Endothelial cell of umbilical vein (primary cell): ENCODE measurements at regions not wholly inside any gene's neighbourhood (a gene's known extent, or its start where the extent isn't known, plus 50 kb on each side); places are given as distances from the start of the nearest gene placed in this dataset.

Experiments used
- BruUV-seq: library from RNA; stranded (reverse); fragments of 400-500 nt; replicated peaks from 2 replicates; lab custom pipeline; 2021; lab: Mats Ljungman, UMichigan
- CTCF ChIA-PET: fragments of 300-600, 350-600 bp; sonication (Branson Sonifier 250); formaldehyde crosslinking; loops from one replicate; lab custom pipeline; 2021; ENCODE audit warnings: antibody characterized with exemption, inconsistent platforms; lab: Charles Lee
- POLR2A ChIA-PET: fragments of 300-600, 350-600 bp; sonication (Branson Sonifier 250); formaldehyde crosslinking; loops from one replicate; lab custom pipeline; 2021; ENCODE audit warnings: antibody characterized with exemption, inconsistent platforms; lab: Charles Lee
- DNase-seq: peaks from one replicate; pipeline ENCODE4 v3.0.0-alpha.2; 2011; ENCODE audit warnings: low read depth, low spot score
- FAIRE-seq: peaks from 2 replicates; lab custom pipeline; 2011; peaks lifted over from hg19 to GRCh38; lab: Jason Lieb, UNC
- H2AFZ ChIP-seq: 2 replicates; pipeline ENCODE4 v1.6.0; 2012; ENCODE audit warnings: low read depth, low read length, control low read depth, inconsistent platforms
- H3K27ac ChIP-seq: 2 replicates; pipeline ENCODE4 v1.5.1; 2011; ENCODE audit warnings: low read depth, mild to moderate bottlenecking, control low read depth, low read length, moderate library complexity; ENCODE audit not compliant: insufficient read depth
- H3K27me3 ChIP-seq, 2 experiments: 2 replicates each; pipeline versions ENCODE4 v1.6.0 to v1.6.1; 2011; ENCODE audit warnings: low read length in 2 of 2, mixed read lengths in 1 of 2; ENCODE audit not compliant: control insufficient read depth in 2 of 2, insufficient read depth in 2 of 2
- H3K36me3 ChIP-seq, 2 experiments: 2 replicates in 1 of 2; 3 replicates in 1 of 2; pipeline ENCODE4 v1.5.1; 2011; ENCODE audit warnings: low read length in 2 of 2, mild to moderate bottlenecking in 1 of 2, moderate library complexity in 1 of 2; ENCODE audit not compliant: control insufficient read depth in 2 of 2, insufficient read depth in 2 of 2; ENCODE audit errors: extremely low read depth in 1 of 2
- H3K4me1 ChIP-seq: 3 replicates; pipeline ENCODE4 v1.5.1; 2011; ENCODE audit warnings: mild to moderate bottlenecking, low read length; ENCODE audit not compliant: control insufficient read depth, insufficient read depth; ENCODE audit errors: extremely low read depth
- H3K4me2 ChIP-seq: 2 replicates; pipeline ENCODE4 v1.6.1; 2011; ENCODE audit warnings: low read length, control low read depth, mixed read lengths; ENCODE audit not compliant: insufficient read depth
- H3K4me3 ChIP-seq, 3 experiments: fragments of 200-600 bp in 1 of 3; sonication (generic), shearing (Covaris generic) in 1 of 3; replicated peaks in 1 of 3; 2 replicates each; pipeline ENCODE4 v1.5.1; 2011 to 2016; ENCODE audit warnings: control low read depth in 3 of 3, low read length in 3 of 3, mild to moderate bottlenecking in 2 of 3, inconsistent platforms in 1 of 3, low read depth in 1 of 3, moderate library complexity in 1 of 3; ENCODE audit not compliant: insufficient read depth in 1 of 3
- H3K79me2 ChIP-seq: 2 replicates; pipeline ENCODE4 v1.6.0; 2012; ENCODE audit warnings: low read length, inconsistent platforms; ENCODE audit not compliant: control insufficient read depth, insufficient read depth
- H3K9ac ChIP-seq: replicated peaks from 2 replicates; pipeline ENCODE3; 2011; ENCODE audit warnings: low read length, control low read depth; ENCODE audit not compliant: insufficient read depth; ENCODE audit errors: extremely low read depth
- H3K9me1 ChIP-seq: replicated peaks from 3 replicates; pipeline ENCODE4 v1.6.0; 2011; ENCODE audit warnings: mild to moderate bottlenecking, low read length; ENCODE audit not compliant: control insufficient read depth, insufficient read depth; ENCODE audit errors: extremely low read depth
- H3K9me3 ChIP-seq: replicated peaks from 2 replicates; pipeline ENCODE4 v1.5.1; 2012; ENCODE audit warnings: low read length, inconsistent platforms; ENCODE audit not compliant: control insufficient read depth, insufficient read depth
- H4K20me1 ChIP-seq: replicated peaks from 2 replicates; pipeline ENCODE3; 2011; ENCODE audit warnings: mild to moderate bottlenecking, low read length; ENCODE audit not compliant: control insufficient read depth, insufficient read depth; ENCODE audit errors: extremely low read depth
- EZH2 ChIP-seq: IDR thresholded peaks from 2 replicates; pipeline ENCODE4 v1.6.1; 2012; ENCODE audit warnings: borderline replicate concordance, low read depth, mild to moderate bottlenecking, moderate library complexity, low read length, inconsistent platforms; ENCODE audit not compliant: severe bottlenecking
- FOS ChIP-seq: IDR thresholded peaks from 2 replicates; pipeline ENCODE4 v1.6.1; 2011; ENCODE audit warnings: mild to moderate bottlenecking, low read length, moderate library complexity, borderline replicate concordance; ENCODE audit not compliant: insufficient read depth
- GATA2 ChIP-seq: IDR thresholded peaks from 2 replicates; pipeline ENCODE4 v1.7.0; 2011; ENCODE audit warnings: low read depth, mild to moderate bottlenecking, moderate library complexity, mixed read lengths, low read length; ENCODE audit not compliant: insufficient read length, insufficient read depth
- JUN ChIP-seq: IDR thresholded peaks from 2 replicates; pipeline ENCODE4 v1.6.1; 2011; ENCODE audit warnings: borderline replicate concordance, low read depth; ENCODE audit not compliant: insufficient read length, insufficient read depth
- MYC ChIP-seq: IDR thresholded peaks from one replicate; pipeline ENCODE4 v1.6.1; 2011; ENCODE audit warnings: mild to moderate bottlenecking, low read depth, low read length
- POLR2A ChIP-seq: IDR thresholded peaks from 2 replicates; pipeline ENCODE4 v1.6.1; 2012; ENCODE audit warnings: low read depth, mild to moderate bottlenecking, control low read depth, low read length
- POLR2AphosphoS5 ChIP-seq: IDR thresholded peaks from 2 replicates; pipeline ENCODE4 v1.6.1; 2012; ENCODE audit warnings: low read depth, mild to moderate bottlenecking, control low read depth, low read length, moderate library complexity; ENCODE audit not compliant: insufficient read depth
- dilution Hi-C: fragments of 300-500 bp; cut with MboI; formaldehyde crosslinking; loops from one replicate; pipeline ENCODE4 v1.15.0; 2019; ENCODE audit warnings: low sequenced_read_pairs; ENCODE audit not compliant: extremely low pct_ligation_motif_present
- intact Hi-C: fragments of 100-400 bp; cut with micrococcal nuclease; formaldehyde crosslinking; loops from one replicate; pipeline ENCODE4 v1.10.0; 2022
- TF ChIP-seq, protein P1 (sequence below): IDR thresholded peaks from 2 replicates; pipeline ENCODE4 v1.6.1; 2011; ENCODE audit not compliant: insufficient read depth, insufficient read length
- TF ChIP-seq, protein P2 (sequence below), 2 donors: IDR thresholded peaks; 1 replicate in 1 of 2; 2 replicates in 1 of 2; pipeline ENCODE4 v1.5.1; 2011; ENCODE audit warnings: low read length in 2 of 2, mild to moderate bottlenecking in 2 of 2, moderate library complexity in 2 of 2, control low read depth in 1 of 2, inconsistent platforms in 1 of 2, low read depth in 1 of 2; ENCODE audit not compliant: insufficient read depth in 1 of 2; ENCODE audit errors: extremely low read depth in 1 of 2

DNA sequence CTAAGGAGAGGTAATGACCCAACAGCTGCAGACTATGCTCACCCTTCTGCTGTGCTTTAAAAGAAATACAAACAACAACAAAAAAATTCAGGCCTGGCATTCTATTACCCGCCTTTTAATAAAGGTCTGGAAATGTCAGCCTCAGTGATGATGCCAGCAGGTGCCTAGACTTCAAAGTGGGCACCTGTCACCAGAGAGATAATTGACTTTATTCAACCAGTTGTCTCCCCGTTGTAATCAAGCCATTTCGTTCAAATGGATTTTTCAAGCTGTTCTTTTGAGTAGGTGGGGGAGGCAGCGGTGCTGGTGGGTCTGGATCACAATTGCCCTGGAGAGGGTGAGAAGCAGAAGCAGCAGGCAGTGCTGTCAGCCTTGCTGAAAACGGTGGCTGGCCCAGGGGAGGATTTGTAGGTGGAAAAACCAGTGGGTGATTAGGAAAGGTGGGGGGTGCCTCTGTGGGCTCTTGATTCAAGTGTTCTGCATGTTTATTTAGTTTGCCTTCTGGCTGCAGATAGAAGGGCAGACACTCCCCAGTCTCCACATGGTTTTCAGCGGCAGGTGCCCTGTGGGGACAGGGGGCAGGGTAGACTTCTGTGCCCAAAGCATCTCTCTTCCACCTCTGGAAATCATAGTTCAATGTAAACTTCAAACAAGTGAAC lies 300.2 kb upstream of the SLCO3A1 start:
- BruUV-seq = no TSS peak
- no peak for FAIRE-seq

DNA sequence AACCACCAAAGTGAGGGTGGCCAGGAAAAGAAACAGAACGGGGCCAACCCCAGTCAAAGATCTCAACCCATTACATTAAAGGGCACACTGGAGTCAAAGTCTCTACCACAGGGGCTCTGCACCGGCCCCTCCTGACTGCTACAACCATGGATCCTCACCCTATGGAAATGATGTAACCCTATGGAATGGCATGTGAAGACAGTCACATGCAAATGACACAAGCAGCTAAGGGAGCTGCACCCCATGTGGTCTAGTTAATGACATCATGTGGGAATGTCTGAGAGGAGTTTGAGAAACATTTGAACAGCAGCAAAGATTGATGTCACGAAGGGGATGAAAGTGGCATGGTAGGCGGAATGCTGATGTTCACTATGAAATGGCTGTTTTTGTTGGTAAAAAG lies 298.2 kb upstream of the SLCO3A1 start:
- dilution Hi-C loops (no loop called here), intact Hi-C loops (no loop called here)
- Histone ChIP-seq H3K9ac (no peak overlapping the region), H3K27me3 (no peaks in the 10 kb centered on the region), H3K4me3 (no peak overlapping the region), H3K27ac (no peak overlapping the region), H3K9me3 (no peaks in the 10 kb centered on the region), H3K79me2 (no peaks in the 10 kb centered on the region), H4K20me1 (no peaks in the 10 kb centered on the region), H3K4me1 (no peaks in the 10 kb centered on the region), H3K36me3 (no peaks in the 10 kb centered on the region), H3K4me2 (no peak overlapping the region), H2AFZ (no peak overlapping the region), H3K9me1 (no peaks in the 10 kb centered on the region)
- BruUV-seq = no TSS peak
- TF ChIP-seq EZH2 = no peak
- no peak for TF ChIP-seq JUN
- TF ChIP-seq, protein P1, sequence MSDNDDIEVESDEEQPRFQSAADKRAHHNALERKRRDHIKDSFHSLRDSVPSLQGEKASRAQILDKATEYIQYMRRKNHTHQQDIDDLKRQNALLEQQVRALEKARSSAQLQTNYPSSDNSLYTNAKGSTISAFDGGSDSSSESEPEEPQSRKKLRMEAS = no peak
- TF ChIP-seq FOS = no peak
- no peak for TF ChIP-seq GATA2
- TF ChIP-seq POLR2A = no peak
- TF ChIP-seq MYC = no peak
- TF ChIP-seq POLR2AphosphoS5 = no peak
- TF ChIP-seq, protein P2, sequence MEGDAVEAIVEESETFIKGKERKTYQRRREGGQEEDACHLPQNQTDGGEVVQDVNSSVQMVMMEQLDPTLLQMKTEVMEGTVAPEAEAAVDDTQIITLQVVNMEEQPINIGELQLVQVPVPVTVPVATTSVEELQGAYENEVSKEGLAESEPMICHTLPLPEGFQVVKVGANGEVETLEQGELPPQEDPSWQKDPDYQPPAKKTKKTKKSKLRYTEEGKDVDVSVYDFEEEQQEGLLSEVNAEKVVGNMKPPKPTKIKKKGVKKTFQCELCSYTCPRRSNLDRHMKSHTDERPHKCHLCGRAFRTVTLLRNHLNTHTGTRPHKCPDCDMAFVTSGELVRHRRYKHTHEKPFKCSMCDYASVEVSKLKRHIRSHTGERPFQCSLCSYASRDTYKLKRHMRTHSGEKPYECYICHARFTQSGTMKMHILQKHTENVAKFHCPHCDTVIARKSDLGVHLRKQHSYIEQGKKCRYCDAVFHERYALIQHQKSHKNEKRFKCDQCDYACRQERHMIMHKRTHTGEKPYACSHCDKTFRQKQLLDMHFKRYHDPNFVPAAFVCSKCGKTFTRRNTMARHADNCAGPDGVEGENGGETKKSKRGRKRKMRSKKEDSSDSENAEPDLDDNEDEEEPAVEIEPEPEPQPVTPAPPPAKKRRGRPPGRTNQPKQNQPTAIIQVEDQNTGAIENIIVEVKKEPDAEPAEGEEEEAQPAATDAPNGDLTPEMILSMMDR (IDR thresholded peaks at IDR 0.05; ENCODE audit: extremely low read depth in 1 of 2, insufficient read depth in 1 of 2, low read depth in 1 of 2, low read length in 2 of 2) = no peak
- FAIRE-seq = no peak
- CTCF ChIA-PET = no interaction called here
- POLR2A ChIA-PET = no interaction called here
- DNase-seq = no peak

More for the DNA sequence above, 300.2 kb upstream of the SLCO3A1 start:
- H3K27ac ChIP-seq = no peak overlapping the region
- no peaks in the 10 kb centered on the region for H3K9me1 ChIP-seq
- H3K4me3 ChIP-seq = no peak overlapping the region
- H3K9me3 ChIP-seq = no peaks in the 10 kb centered on the region
- H3K79me2 ChIP-seq = no peaks in the 10 kb centered on the region
- no peak for TF ChIP-seq MYC
- TF ChIP-seq POLR2AphosphoS5 = no peak
- TF ChIP-seq EZH2 = no peak
- TF ChIP-seq FOS = no peak
- TF ChIP-seq POLR2A = no peak
- TF ChIP-seq, protein P1 = no peak
- no peak overlapping the region for H2AFZ ChIP-seq
- no peaks in the 10 kb centered on the region for H3K36me3 ChIP-seq
- H3K4me2 ChIP-seq = no peak overlapping the region
- H3K27me3 ChIP-seq = no peaks in the 10 kb centered on the region
- DNase-seq = no peak
- ChIA-PET CTCF (no interaction called here), POLR2A (no interaction called here)
- H3K9ac ChIP-seq = no peak overlapping the region
- dilution Hi-C loops = no loop called here
- intact Hi-C loops = no loop called here
- H3K4me1 ChIP-seq = no peaks in the 10 kb centered on the region
- no peaks in the 10 kb centered on the region for H4K20me1 ChIP-seq
